ENCODE measurements at regions not wholly inside any gene's neighbourhood (a gene's known extent, or its start where the extent isn't known, plus 50 kb on each side); places are given as distances from the start of the nearest gene placed in this dataset.

DNA sequence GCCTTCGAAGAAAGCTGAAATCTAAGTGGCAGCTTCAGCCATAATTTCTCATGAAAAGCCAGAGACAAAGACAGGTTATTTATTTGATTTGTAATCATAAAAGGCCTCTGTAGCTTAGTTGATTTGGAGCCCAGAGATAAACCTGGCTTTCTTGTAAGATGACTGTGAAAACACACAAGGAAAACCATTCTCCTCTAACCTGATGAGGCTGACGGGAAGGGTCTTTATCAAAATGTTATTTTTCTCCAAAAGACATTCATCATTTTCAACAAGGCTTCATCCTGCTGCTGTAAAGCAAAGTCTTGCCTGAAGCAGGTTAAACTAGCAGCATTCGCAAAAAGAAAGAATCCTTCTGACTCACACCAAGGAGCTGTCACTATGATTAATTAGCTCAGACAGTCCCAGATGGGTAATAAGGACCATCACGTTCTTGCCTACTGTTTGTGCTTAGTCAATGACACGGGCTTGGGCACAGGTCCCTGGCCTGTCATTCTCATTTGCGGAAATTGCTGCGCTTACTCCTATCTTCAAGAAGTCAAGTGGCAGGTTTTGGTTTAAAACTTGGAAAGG lies 286.6 kb downstream of the C12orf75 start:
- TF ChIP-seq, protein P1, sequence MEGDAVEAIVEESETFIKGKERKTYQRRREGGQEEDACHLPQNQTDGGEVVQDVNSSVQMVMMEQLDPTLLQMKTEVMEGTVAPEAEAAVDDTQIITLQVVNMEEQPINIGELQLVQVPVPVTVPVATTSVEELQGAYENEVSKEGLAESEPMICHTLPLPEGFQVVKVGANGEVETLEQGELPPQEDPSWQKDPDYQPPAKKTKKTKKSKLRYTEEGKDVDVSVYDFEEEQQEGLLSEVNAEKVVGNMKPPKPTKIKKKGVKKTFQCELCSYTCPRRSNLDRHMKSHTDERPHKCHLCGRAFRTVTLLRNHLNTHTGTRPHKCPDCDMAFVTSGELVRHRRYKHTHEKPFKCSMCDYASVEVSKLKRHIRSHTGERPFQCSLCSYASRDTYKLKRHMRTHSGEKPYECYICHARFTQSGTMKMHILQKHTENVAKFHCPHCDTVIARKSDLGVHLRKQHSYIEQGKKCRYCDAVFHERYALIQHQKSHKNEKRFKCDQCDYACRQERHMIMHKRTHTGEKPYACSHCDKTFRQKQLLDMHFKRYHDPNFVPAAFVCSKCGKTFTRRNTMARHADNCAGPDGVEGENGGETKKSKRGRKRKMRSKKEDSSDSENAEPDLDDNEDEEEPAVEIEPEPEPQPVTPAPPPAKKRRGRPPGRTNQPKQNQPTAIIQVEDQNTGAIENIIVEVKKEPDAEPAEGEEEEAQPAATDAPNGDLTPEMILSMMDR (IDR thresholded peaks at IDR 0.05; ENCODE audit: low read length): no peak
- no peak for TF ChIP-seq EZH2 (IDR thresholded peaks at IDR 0.05; ENCODE audit: borderline replicate concordance, low read length)

All from OCI-LY1 (cell line).